AG09319 (cell line): ENCODE measurements at regions not wholly inside any gene's neighbourhood (a gene's known extent, or its start where the extent isn't known, plus 50 kb on each side); places are given as distances from the start of the nearest gene placed in this dataset.

ENCODE experiments used
- DNase-seq: peaks from one replicate; pipeline ENCODE4 v3.0.0-alpha.2; 2010; ENCODE audit warnings: low read depth; ENCODE audit errors: extremely low read depth
- CTCF ChIP-seq: IDR thresholded peaks from 2 replicates; pipeline ENCODE4 v1.5.1; 2011; ENCODE audit warnings: low read depth, mild to moderate bottlenecking, inconsistent platforms, low read length, moderate library complexity

- peak; percentile 74 for TF ChIP-seq CTCF
- peak; percentile 48 for DNase-seq
These were observed 87.5 kb upstream of the SGIP1 start for GRCh38 chr1:66446261-66447001.

GRCh38 chr1:66450043-66450514, 83.9 kb upstream of the SGIP1 start:
- DNase-seq = no peak
- no peak for TF ChIP-seq CTCF

- DNase-seq = no peak
- TF ChIP-seq CTCF = no peak
These were observed 83.1 kb upstream of the SGIP1 start for GRCh38 chr1:66450847-66451246.

DNA sequence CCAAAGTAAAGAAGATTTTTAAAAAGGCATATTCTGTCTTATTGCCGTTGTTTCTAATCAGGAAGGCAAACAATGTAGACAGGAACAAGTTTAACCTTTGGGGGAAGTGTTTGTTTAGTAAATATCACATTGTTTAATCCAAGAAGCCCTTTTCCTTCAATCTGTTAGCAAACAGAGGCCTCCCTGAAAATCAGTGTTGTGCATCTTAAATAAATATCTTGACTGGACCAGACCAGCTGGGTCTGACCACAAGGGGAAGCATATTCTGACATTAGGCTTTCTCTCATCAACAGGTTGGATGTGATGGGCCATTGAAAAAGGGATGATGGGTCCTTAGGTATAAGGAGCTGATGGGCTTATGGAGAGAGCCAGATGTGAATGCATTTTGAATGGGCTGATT, 81.8 kb upstream of the SGIP1 start:
- DNase-seq = no peak

DNA sequence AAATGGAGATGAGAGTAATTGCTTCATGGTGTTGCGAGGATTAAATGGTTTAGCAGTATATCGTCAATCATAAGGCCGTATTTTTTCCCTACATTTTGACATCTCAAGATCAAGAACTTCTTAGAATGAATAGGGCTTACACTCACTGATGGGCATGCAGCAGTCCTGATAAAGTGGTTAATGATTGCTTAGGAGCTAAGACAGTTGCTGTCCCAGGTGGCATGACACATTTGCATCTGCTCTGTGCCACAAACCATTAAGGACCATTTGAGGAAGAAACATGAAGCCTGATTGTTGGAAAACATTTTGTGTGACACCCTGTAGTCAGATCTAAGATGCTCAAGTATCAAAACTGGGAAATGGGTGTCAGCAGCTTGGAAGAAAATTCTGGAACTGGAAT, 81.0 kb upstream of the SGIP1 start:
- TF ChIP-seq CTCF = no peak
- DNase-seq = no peak

More for the DNA sequence above, 81.8 kb upstream of the SGIP1 start:
- peak; percentile 4 for TF ChIP-seq CTCF

GRCh38 chr1:66455446-66455845, 78.5 kb upstream of the SGIP1 start:
- no peak for TF ChIP-seq CTCF

GRCh38 chr1:66460776-66461175, 73.2 kb upstream of the SGIP1 start:
- DNase-seq = no peak
- no peak for TF ChIP-seq CTCF

More at GRCh38 chr1:66455446-66455845, 78.5 kb upstream of the SGIP1 start:
- no peak for DNase-seq
